Adrenal gland (tissue), 9 donors: ENCODE measurements at regions not wholly inside any gene's neighbourhood (a gene's known extent, or its start where the extent isn't known, plus 50 kb on each side); places are given as distances from the start of the nearest gene placed in this dataset.

Experiments used
- DNase-seq, 7 donors: peaks; one replicate each; pipeline ENCODE4 v3.0.0-alpha.2; 2019 to 2020
- H3K27ac ChIP-seq, 5 donors: fragments of 200-600 bp; sonication (generic) in 4 of 5; 1 replicate in 3 of 5; 2 replicates in 2 of 5; pipeline versions ENCODE4 v1.5.1 to v1.8.0; 2016 to 2020; ENCODE audit warnings: mild to moderate bottlenecking in 1 of 5
- H3K27me3 ChIP-seq: fragments of 200-600 bp; 2 replicates; pipeline ENCODE4 v1.8.0; 2021
- H3K36me3 ChIP-seq, 2 donors: fragments of 200-600 bp; replicated peaks in 1 of 2; 1 replicate in 1 of 2; 2 replicates in 1 of 2; pipeline versions ENCODE4 v1.5.1 to v1.8.0; 2018 to 2022
- H3K4me1 ChIP-seq, 2 donors: fragments of 200-600 bp; replicated peaks in 1 of 2; 1 replicate in 1 of 2; 2 replicates in 1 of 2; pipeline versions ENCODE4 v1.5.1 to v1.8.0; 2018 to 2021
- H3K4me3 ChIP-seq, 4 donors: fragments of 200-600 bp; sonication (generic) in 3 of 4; one replicate each; pipeline ENCODE4 v1.5.1; 2016 to 2018
- H3K9me3 ChIP-seq, 3 donors: fragments of 200-600 bp; sonication (generic) in 1 of 3; replicated peaks in 1 of 3; 1 replicate in 2 of 3; 2 replicates in 1 of 3; pipeline versions ENCODE4 v1.5.1 to v1.8.0; 2016 to 2021
- CTCF ChIP-seq, 6 experiments: fragments of 450-650 bp in 4 of 6; fragments of 200-600 bp in 2 of 6; sonication (generic) in 1 of 6; IDR thresholded peaks; 1 replicate in 5 of 6; 2 replicates in 1 of 6; pipeline versions ENCODE4 v1.5.1 to v1.8.0; 2016 to 2021; ENCODE audit warnings: antibody characterized with exemption in 6 of 6, mild to moderate bottlenecking in 2 of 6, moderate library complexity in 1 of 6
- POLR2A ChIP-seq, 2 donors: fragments of 450-650 bp; IDR thresholded peaks; one replicate each; pipeline ENCODE4 v1.6.1; 2017; ENCODE audit warnings: antibody characterized with exemption in 2 of 2, mild to moderate bottlenecking in 2 of 2, moderate library complexity in 1 of 2
- WGBS, 4 donors: extraction: QIAGEN DNeasy Blood & Tissue Kit in 2 of 4; methylation state at CpG; one replicate each; pipeline versions ENCODE4 v1.1.5 to v1.1.7; 2013 to 2017; 5-methylcytosine and 5-hydroxymethylcytosine counted together
- intact Hi-C, 2 donors: fragments of 100-400 bp; cut with DNase I; formaldehyde crosslinking; loops; one replicate each; pipeline versions ENCODE4 v1.14.1 to v1.15.0; 2022 to 2023
- donor health status: healthy with polysubstance abuse.
- donor health status: Bipolar disorder and iron deficiency.
- donor health status: DM: yes; HTN: yes; CAD: no.
- donor health status: DM: no; HTN: no; CAD: no.
- donor health status: DM: no; HTN: no; CAD: no.

DNA sequence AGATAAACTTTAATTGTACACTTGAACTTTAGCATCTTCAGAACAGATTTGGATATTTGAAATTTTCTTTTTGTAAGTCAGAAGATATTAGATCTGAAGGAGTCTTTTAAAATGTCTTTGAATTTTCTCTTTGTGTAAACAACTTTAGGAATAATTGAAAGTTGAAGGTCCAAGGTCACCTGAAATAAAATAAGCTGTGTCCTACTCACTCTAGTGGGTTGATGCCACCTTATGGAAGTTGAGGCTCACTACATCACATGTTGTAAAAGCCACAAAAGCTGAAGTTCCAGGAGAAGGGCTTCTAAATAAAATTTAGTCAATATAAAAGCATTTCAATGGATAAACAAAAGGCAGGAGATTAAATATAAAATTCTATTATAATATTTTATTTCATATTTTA lies 122.0 kb upstream of the ATXN7L3B start:
- intact Hi-C loops: no loop called here

DNA sequence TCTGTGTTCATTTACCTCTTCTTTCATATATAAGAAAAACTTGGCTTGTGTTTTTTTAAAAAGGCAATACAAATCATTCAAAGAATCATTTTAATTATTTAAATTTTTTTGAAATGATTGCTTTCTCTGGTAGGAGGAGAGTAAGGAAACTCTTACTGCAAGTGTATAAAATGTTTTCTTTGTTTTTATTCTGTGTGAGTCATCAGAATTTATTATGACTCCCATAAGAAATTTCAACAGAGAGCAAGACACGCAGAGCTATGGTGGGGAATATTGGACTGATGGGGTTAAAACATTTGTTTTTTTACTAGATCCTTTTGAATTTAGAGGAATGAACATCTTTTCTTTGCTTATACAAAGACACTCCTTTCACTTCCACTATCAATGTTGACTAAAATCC lies 119.1 kb upstream of the ATXN7L3B start:
- Histone ChIP-seq H3K4me1 (no peaks in the 10 kb centered on the region), H3K4me3 (no peak overlapping the region), H3K27me3 (no peaks in the 10 kb centered on the region), H3K27ac (no peak overlapping the region), H3K9me3 (no peaks in the 10 kb centered on the region), H3K36me3 (no peaks in the 10 kb centered on the region)
- DNase-seq: no peak
- intact Hi-C loops: no loop called here
- TF ChIP-seq POLR2A (IDR thresholded peaks at IDR 0.05) (no peak), CTCF (IDR thresholded peaks at IDR 0.05) (no peak)
- 51 to 75% (median 65%) methylated on average over 1 of the region's 1 CpG for WGBS, 4 donors

More for the DNA sequence above, 122.0 kb upstream of the ATXN7L3B start:
- DNase-seq: peak in 1 of 7 donors; percentile 12
- no peak overlapping the region for H3K4me3 ChIP-seq
- peak; percentile 27 to 47 (median 28) for TF ChIP-seq CTCF (IDR thresholded peaks at IDR 0.05)
- no peak for TF ChIP-seq POLR2A (IDR thresholded peaks at IDR 0.05)
- no peaks in the 10 kb centered on the region for H3K36me3 ChIP-seq
- no peaks in the 10 kb centered on the region for H3K27me3 ChIP-seq
- no peaks in the 10 kb centered on the region for H3K4me1 ChIP-seq
- no peak overlapping the region for H3K27ac ChIP-seq
- no peaks in the 10 kb centered on the region for H3K9me3 ChIP-seq

DNA sequence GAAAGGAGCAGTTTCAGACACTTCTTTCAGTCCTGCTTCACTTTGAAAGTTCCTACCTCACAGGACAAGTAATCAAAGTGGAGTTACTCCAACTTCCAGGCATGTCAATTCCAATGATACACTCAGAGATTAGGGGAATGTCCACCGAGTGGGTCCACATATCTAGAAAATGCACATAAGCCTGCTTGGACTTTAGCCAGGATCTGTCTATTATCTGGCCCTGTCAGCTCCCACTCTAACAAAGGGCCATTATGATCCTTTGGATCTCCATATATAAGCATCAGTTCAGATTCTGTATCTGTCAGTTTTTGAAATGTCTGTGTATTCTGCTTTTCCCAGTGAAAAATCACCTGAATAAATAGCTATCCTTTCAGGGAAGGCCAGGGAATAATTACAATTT lies 112.9 kb upstream of the ATXN7L3B start:
- no peak overlapping the region for H3K4me3 ChIP-seq
- H3K36me3 ChIP-seq: no peaks in the 10 kb centered on the region
- DNase-seq: no peak
- intact Hi-C loops: no loop called here
- H3K27ac ChIP-seq: no peak overlapping the region
- no peaks in the 10 kb centered on the region for H3K9me3 ChIP-seq
- TF ChIP-seq CTCF (IDR thresholded peaks at IDR 0.05) (no peak), POLR2A (IDR thresholded peaks at IDR 0.05) (no peak)
- H3K27me3 ChIP-seq: no peaks in the 10 kb centered on the region
- 25 to 43% (median 41%) methylated on average over 1 of the region's 1 CpG for WGBS, 4 donors
- H3K4me1 ChIP-seq: no peaks in the 10 kb centered on the region

- DNase-seq: no peak
- Histone ChIP-seq H3K36me3 (no peaks in the 10 kb centered on the region), H3K27ac (no peak overlapping the region), H3K4me3 (no peak overlapping the region), H3K4me1 (no peaks in the 10 kb centered on the region), H3K27me3 (no peaks in the 10 kb centered on the region), H3K9me3 (no peaks in the 10 kb centered on the region)
- TF ChIP-seq POLR2A (IDR thresholded peaks at IDR 0.05): no peak
- intact Hi-C loops: no loop called here
Observed at GRCh38 chr12:74426091-74426490, 111.5 kb upstream of the ATXN7L3B start.

- Histone ChIP-seq H3K4me3 (no peak overlapping the region), H3K9me3 (no peaks in the 10 kb centered on the region), H3K4me1 (peaks cover 0 to 6% of the 10 kb centered on the region in 2 donors), H3K27me3 (no peaks in the 10 kb centered on the region), H3K36me3 (no peaks in the 10 kb centered on the region), H3K27ac (no peak overlapping the region)
- no peak for DNase-seq
- TF ChIP-seq POLR2A (IDR thresholded peaks at IDR 0.05): no peak
- TF ChIP-seq CTCF (IDR thresholded peaks at IDR 0.05): no peak
- intact Hi-C loops: no loop called here
Observed at GRCh38 chr12:74429535-74429934, 108.1 kb upstream of the ATXN7L3B start.
